GM21390 (cell line): ENCODE measurements at regions not wholly inside any gene's neighbourhood (a gene's known extent, or its start where the extent isn't known, plus 50 kb on each side); places are given as distances from the start of the nearest gene placed in this dataset.

ENCODE experiments used
- ATAC-seq: cut with Tn5 transposase; IDR thresholded peaks from one replicate; pipeline ENCODE4 v1.9.1; 2021; ENCODE audit not compliant: unreplicated experiment

GRCh38 chr21:41074396-41075184, 93.4 kb upstream of the BACE2 start:
- ATAC-seq = no peak

DNA sequence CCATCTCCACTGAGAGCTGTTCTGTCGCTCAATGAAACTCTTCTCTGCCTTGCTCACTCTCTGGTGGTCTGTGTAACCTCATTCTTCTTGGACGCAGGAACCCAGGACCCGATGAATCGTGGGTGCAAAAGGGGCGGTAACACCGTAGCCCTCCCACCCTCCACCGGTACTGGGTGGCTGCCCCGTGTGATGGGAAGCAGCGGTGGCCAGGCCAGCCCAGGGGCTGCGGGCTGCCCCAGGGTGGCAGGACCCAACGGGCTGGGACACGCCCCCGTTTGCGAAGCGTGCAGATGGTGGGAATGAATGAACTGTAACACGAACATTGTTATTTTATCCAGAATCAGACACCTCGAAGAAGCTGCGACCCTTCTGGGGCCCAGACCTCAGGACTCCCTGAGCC, 92.3 kb upstream of the BACE2 start:
- no peak for ATAC-seq

- no peak for ATAC-seq
Observed at GRCh38 chr21:41076064-41076463, 91.9 kb upstream of the BACE2 start.

DNA sequence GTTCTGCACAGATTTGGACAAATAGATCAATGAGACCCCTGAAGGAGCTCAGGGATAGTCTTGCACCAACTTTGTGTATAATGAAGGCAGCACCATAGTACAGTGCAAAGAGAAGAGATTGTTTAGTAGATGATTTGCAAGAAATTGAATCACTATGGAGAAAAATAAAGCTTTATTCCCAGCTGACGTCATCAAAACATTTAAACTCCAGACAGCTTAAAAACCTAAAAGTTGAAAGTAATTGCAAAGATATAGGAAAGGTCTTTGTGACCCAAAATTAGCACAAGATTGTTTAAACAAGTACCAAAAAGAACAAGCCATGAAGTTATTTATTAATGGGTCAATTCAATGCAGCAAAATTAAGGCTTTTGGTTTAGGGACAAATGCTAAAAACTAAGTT, 88.8 kb upstream of the BACE2 start:
- no peak for ATAC-seq

DNA sequence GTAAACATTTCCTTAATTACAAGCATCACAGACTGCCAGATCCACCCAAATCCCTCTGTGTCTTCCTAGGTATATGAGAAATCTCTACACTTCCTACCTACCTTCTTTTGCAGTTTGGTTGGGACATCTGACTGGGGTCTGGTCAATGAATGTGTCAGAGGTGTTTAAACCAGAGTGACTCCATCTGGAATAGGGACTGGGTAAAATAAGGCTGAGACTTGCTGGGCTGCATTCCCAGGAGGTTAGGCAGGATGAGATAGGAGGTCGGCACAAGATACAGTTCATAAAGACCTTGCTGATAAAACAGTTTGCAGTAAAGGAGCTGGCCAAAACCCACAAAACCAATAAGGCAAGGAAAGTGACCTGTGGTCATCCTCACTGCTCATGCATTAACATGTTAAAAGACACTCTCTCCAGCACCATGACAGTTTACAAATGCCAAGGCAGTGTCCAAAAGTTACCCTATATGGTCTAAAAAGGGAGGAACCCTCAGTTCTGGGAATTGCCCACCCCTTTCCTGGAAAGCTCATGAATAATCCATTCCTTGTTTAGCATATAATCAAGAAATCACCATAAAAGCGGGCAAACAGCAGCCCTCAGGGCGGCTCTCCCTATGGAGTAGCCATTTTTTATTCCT, 87.4 kb upstream of the BACE2 start:
- no peak for ATAC-seq

- no peak for ATAC-seq
Observed at GRCh38 chr21:41086569-41086968, 81.4 kb upstream of the BACE2 start.

DNA sequence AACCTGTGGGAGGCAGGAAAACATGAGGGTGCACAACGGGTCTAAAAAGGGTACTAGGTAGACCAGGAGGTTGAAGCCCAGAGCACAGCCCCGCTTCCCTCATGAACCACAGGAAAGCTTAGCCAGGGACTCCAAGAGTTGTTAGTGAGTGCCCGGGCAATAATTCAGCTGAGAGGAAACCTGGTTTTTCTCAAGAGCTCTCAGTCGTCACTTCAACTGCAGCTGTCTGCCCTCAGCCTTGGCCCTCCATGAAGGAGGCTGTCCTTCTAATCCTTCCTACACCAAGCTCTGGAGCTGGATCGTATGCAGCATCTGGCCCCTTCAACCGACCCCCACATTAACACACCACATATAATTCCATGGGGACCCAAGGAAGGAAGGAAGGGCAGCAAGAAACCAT, 77.0 kb upstream of the BACE2 start:
- ATAC-seq = no peak

- ATAC-seq = no peak
Observed at GRCh38 chr21:41091616-41092015, 76.3 kb upstream of the BACE2 start.

GRCh38 chr21:41092312-41092711, 75.6 kb upstream of the BACE2 start:
- ATAC-seq = no peak

GRCh38 chr21:41095983-41096382, 72.0 kb upstream of the BACE2 start:
- ATAC-seq = no peak

DNA sequence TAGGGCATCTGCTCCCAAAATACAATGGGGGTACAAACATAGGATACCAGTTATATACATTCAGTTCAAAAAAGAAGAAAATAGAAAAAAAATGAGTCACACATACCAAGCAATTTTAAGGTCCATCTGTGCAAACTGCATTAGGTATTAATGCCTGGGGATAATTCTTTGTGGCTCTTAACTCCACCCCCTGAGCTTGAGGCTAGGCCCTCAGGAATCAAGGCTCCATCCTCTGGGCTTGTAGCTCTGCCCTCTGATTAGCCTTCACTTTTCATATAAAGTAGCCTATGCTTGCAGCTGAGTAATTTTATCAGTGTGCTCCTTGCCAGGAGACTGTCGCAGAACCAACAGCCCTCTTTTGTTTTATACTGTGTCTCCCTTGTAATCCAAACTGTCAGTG, 69.9 kb upstream of the BACE2 start:
- ATAC-seq = no peak

DNA sequence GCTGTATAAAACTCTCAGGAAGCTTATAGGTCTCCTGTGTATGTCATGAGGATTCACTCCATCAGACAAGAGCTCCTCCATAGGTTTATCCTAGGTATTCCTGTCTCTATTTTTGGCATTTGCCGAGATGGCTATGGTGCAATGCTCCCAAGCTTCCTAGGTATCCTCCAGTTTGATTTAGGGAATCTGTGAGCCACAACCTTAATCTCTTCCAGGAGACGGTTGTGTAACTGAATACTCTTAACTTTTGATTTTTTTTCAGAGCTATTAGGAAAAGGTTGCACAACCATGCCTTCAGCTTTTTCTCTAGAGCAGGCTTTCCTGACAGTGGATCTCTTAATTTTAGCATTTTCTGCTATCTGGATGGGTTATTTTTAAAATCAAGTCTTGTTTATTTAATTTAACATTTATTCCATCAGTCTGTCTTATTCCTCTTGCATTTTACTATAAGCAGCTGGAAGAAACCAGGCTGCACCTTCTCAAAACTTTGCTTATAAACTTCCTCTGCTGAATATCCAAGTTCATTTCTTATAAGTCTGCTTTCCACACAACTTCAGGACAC, 69.4 kb upstream of the BACE2 start:
- ATAC-seq = no peak

- no peak for ATAC-seq
Observed at GRCh38 chr21:41100826-41101550, 67.0 kb upstream of the BACE2 start.

- no peak for ATAC-seq
Observed at GRCh38 chr21:41102281-41102680, 65.7 kb upstream of the BACE2 start.

DNA sequence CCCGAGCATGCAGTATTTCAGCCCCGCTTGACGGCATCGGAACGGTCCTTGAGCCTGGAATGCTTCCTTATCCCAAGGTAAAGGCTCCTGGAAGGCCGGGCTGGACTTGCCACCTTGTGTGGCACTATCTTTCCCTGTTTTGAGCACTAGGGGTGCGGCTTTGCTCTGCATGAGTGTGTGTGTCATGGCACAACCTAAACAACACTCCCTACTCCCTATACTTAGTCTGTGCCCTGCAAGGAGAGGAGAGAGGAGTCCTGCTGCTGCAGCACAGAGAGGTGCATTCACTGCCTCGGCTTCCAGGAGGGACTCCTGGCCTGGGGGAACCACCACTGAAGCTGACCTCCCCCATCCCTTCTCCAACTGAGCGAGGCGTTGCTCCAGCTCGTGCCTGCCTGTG, 60.4 kb upstream of the BACE2 start:
- no peak for ATAC-seq

DNA sequence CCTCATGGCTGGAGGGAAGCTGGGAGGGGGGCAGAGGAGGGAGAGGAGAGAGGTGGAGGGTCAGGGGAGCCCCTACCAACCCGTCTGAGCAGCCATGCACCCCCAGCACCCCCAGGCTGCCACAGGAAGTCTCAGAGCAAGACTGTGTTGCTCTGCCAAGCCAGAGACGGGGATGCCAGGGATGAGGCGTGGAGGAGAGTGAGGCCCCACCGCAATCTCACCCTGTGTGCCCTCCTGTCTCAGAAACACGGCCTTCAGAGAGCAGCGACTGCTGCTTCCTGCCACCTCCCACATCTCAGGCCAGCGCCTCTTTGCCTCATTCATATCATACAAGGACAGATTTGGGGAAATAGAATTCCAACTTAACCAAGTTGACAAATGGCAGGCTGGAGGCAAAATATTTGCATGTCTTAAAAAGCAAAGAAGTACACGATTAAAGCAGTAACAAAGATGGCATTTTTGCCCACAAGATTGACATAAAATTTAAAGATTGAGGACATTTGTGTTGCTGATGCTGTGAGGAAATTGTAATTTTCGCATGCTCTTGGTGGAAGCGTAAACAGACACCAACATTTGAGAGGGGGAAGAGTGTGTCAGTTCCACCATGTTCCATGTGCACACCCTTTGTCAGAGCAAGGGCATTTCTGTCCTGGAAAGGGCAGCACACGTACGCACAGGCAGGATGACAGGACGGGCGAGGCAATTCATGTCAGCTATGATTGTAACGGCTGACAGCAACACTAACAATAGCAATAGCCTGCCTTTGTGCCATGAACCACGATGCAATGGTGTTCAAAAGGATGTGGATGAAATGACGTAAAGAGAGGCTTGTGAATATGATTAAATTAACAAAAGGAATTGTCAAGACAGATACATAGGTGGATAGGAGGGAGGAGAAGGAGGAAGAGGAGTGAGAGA, 59.0 kb upstream of the BACE2 start:
- no peak for ATAC-seq

GRCh38 chr21:41110161-41110560, 57.8 kb upstream of the BACE2 start:
- ATAC-seq = no peak

GRCh38 chr21:41110664-41111063, 57.3 kb upstream of the BACE2 start:
- no peak for ATAC-seq

DNA sequence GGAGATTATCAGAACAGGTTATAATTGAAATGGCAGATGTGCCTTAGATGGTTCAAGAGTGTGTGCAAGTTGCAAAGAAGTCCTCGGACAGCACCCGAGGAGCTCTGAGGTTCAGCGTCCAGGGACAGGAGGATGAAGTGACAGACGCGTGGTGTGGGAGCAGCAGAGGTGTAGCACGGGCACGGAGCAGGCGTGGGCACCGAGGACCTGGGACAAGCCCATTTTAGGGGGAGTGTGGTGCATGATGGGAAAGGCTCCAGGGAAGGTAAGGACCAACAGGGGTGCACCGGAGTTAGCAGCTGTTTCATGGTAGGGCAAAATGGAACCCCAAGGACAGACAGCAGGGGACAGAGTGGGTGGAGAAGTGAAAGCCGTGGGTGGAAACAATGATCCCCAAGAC, 56.3 kb upstream of the BACE2 start:
- no peak for ATAC-seq

GRCh38 chr21:41112740-41113692, 54.9 kb upstream of the BACE2 start:
- ATAC-seq = no peak
